ENCODE measurements at regions not wholly inside any gene's neighbourhood (a gene's known extent, or its start where the extent isn't known, plus 50 kb on each side); places are given as distances from the start of the nearest gene placed in this dataset.

DNA sequence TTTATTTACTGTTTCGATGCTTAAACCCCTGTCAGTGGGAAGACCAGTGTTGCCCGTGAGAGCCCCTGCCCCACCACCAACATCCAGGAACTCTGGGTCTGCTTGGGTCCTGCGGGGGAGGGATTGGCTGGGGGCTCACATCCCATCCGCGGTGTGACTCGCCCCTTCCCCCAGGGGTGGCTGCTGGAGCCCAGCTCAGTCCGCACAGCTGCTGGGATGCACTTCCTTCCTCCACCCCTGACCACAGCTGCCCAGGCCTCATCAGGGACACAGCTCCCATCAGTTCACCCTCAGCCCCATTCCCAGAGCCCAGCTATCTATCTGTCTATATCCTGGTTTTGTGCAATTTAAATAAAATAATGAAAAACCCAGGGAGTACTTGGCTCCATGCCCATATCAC lies 54.5 kb downstream of the JAKMIP3 start:
- H3K4me1 ChIP-seq (ENCODE audit: control insufficient read depth in 1 of 2, insufficient read depth in 2 of 2, low read length in 2 of 2): no peaks in the 10 kb centered on the region
- H3K27me3 ChIP-seq (ENCODE audit: control insufficient read depth in 2 of 2, insufficient read depth in 2 of 2, low read length in 2 of 2): no peaks in the 10 kb centered on the region
- no peak overlapping the region for H3K27ac ChIP-seq (ENCODE audit: low read depth in 1 of 2, low read length in 2 of 2)
- H3K9me3 ChIP-seq (replicated peaks in 1 of 2; ENCODE audit: control insufficient read depth in 1 of 2, insufficient read depth in 1 of 2, low read length in 2 of 2): no peaks in the 10 kb centered on the region
- H3K9ac ChIP-seq (ENCODE audit: insufficient read depth, low read length, poor library complexity, severe bottlenecking): no peak overlapping the region
- H3K4me2 ChIP-seq (replicated peaks; ENCODE audit: extremely low read depth, low read length, poor library complexity, severe bottlenecking): no peak overlapping the region
- Mint-ChIP-seq H3K9me3 (peaks cover 0 to 1% (median 0%) of the 10 kb centered on the region in 7 donors), H3K4me1 (no peaks in the 10 kb centered on the region), H3K27ac (no peak overlapping the region), H3K27me3 (ENCODE audit: low read depth in 3 of 3) (peaks cover 4 to 8% (median 5%) of the 10 kb centered on the region in 3 donors), H3K4me3 (no peak overlapping the region), H3K36me3 (no peaks in the 10 kb centered on the region)
- H3K36me3 ChIP-seq (replicated peaks in 1 of 2; ENCODE audit: control insufficient read depth in 1 of 2, insufficient read depth in 2 of 2, low read length in 2 of 2): no peaks in the 10 kb centered on the region
- H3K79me2 ChIP-seq (ENCODE audit: insufficient read depth, low read length): no peaks in the 10 kb centered on the region
- intact Hi-C loops (cut with micrococcal nuclease): no loop called here
- no peak overlapping the region for H2AFZ ChIP-seq (ENCODE audit: insufficient read depth, low read depth, low read length, poor library complexity, severe bottlenecking)
- no peak for DNase-seq
- no peaks in the 10 kb centered on the region for H4K20me1 ChIP-seq (ENCODE audit: insufficient read depth, low read length)
- no peak overlapping the region for H3K4me3 ChIP-seq (replicated peaks in 1 of 3; ENCODE audit: low read depth in 2 of 3, low read length in 3 of 3)
- 73% methylated on average over 7 of the region's 7 CpGs for WGBS (ENCODE audit: insufficient coverage)
- TF ChIP-seq, protein P1, sequence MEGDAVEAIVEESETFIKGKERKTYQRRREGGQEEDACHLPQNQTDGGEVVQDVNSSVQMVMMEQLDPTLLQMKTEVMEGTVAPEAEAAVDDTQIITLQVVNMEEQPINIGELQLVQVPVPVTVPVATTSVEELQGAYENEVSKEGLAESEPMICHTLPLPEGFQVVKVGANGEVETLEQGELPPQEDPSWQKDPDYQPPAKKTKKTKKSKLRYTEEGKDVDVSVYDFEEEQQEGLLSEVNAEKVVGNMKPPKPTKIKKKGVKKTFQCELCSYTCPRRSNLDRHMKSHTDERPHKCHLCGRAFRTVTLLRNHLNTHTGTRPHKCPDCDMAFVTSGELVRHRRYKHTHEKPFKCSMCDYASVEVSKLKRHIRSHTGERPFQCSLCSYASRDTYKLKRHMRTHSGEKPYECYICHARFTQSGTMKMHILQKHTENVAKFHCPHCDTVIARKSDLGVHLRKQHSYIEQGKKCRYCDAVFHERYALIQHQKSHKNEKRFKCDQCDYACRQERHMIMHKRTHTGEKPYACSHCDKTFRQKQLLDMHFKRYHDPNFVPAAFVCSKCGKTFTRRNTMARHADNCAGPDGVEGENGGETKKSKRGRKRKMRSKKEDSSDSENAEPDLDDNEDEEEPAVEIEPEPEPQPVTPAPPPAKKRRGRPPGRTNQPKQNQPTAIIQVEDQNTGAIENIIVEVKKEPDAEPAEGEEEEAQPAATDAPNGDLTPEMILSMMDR (IDR thresholded peaks at IDR 0.05): no peak

DNA sequence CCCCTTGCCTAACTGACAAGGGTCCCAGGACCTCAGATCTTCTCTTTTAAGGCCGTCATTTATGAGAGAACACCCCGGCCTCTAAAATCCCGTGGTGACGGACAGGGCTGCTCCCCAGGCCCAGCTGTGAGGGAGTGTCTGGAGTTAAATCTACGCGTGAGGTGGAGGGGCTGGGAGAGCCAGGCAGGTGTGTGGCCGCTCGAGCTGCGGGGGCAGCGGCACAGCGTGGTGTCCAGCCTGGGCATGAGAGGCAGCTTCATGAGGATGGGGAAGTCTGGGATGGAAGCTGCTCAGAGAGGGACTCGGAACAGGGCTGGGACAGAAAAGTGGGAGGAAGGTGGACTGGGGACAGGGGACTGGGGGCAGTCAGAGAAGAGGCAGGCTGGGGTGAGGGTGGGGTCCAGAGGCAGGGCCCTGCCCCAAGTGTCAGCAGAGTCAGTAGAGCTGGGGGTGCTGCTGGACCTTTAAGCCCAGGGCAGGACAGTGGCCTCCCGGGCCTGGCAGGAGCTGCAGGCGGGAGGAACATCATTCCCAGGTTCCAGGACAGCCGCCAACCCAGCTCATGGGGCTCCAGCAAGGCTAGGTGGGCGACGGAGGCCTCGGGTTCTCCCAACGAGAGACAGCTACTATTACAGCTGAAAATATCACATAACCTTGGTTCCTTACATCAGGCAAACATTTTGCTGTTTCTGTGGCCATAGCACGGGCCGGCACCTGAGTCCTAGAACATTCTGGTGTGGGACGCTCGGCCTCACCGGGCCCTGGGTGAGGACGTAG lies 55.2 kb downstream of the JAKMIP3 start:
- 93% methylated on average over 23 of the region's 25 CpGs for WGBS (ENCODE audit: insufficient coverage)
- H3K27me3 ChIP-seq (ENCODE audit: control insufficient read depth in 2 of 2, insufficient read depth in 2 of 2, low read length in 2 of 2): no peaks in the 10 kb centered on the region
- H3K27ac ChIP-seq (ENCODE audit: low read depth in 1 of 2, low read length in 2 of 2): no peak overlapping the region
- H3K9me3 ChIP-seq (replicated peaks in 1 of 2; ENCODE audit: control insufficient read depth in 1 of 2, insufficient read depth in 1 of 2, low read length in 2 of 2): no peaks in the 10 kb centered on the region
- no peaks in the 10 kb centered on the region for H3K36me3 Mint-ChIP-seq
- no peaks in the 10 kb centered on the region for H3K4me1 Mint-ChIP-seq
- no peak overlapping the region for H3K4me3 ChIP-seq (replicated peaks in 1 of 3; ENCODE audit: low read depth in 2 of 3, low read length in 3 of 3)
- H3K4me1 ChIP-seq (ENCODE audit: control insufficient read depth in 1 of 2, insufficient read depth in 2 of 2, low read length in 2 of 2): no peaks in the 10 kb centered on the region
- TF ChIP-seq, protein P1 (IDR thresholded peaks at IDR 0.05): no peak
- H3K4me2 ChIP-seq (replicated peaks; ENCODE audit: extremely low read depth, low read length, poor library complexity, severe bottlenecking): no peak overlapping the region
- no peaks in the 10 kb centered on the region for H3K36me3 ChIP-seq (replicated peaks in 1 of 2; ENCODE audit: control insufficient read depth in 1 of 2, insufficient read depth in 2 of 2, low read length in 2 of 2)
- no peak for DNase-seq
- peaks cover 0 to 1% (median 0%) of the 10 kb centered on the region in 7 donors for H3K9me3 Mint-ChIP-seq
- H3K79me2 ChIP-seq (ENCODE audit: insufficient read depth, low read length): no peaks in the 10 kb centered on the region
- intact Hi-C loops (cut with micrococcal nuclease): no loop called here
- H3K4me3 Mint-ChIP-seq: no peak overlapping the region
- no peak overlapping the region for H2AFZ ChIP-seq (ENCODE audit: insufficient read depth, low read depth, low read length, poor library complexity, severe bottlenecking)
- H4K20me1 ChIP-seq (ENCODE audit: insufficient read depth, low read length): no peaks in the 10 kb centered on the region
- H3K27me3 Mint-ChIP-seq (ENCODE audit: low read depth in 3 of 3): peaks cover 3 to 9% (median 4%) of the 10 kb centered on the region in 3 donors
- no peak overlapping the region for H3K9ac ChIP-seq (ENCODE audit: insufficient read depth, low read length, poor library complexity, severe bottlenecking)
- H3K27ac Mint-ChIP-seq: peak overlapping the region in 2 of 7 donors; percentile 8 to 30
